Central memory CD4-positive, alpha-beta T cell (primary cell): ENCODE measurements at regions not wholly inside any gene's neighbourhood (a gene's known extent, or its start where the extent isn't known, plus 50 kb on each side); places are given as distances from the start of the nearest gene placed in this dataset.
A peak's percentile ranks its signal among the peaks of the same experiment; 100 is the strongest.

Experiments used
- DNase-seq: peaks from one replicate; pipeline ENCODE4 v3.0.0; 2022

GRCh38 chr3:111359261-111360030, 182.6 kb upstream of the CD96 start:
- no peak for DNase-seq

DNA sequence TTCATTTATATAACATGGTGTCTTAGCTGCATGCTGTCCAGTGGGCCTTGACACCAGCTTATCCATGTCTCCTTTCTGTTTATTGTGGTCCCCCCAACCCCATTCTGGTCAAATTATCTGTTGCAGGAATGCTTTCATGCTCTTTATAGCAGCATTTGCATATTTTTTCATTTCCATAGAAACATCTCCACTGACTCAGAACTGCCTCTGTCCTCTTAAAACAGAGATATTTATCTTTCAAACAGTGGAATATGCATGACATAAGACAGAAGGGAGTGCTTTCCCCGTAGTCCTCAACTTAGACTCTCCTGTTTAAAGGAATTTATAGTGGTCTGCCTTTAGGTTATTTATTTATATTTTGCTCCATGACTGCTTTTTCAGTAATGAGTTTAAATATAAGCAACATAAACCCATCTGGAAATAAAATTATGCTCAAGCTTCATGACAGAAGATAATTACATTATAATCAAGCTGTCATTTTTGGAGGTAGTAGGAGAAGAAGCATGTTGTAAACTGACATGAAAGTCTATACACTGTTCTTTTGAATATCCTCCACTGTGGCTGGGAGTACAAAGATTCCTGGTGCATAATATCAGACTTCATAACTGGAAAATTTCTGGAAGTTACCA, 179.5 kb upstream of the CD96 start:
- no peak for DNase-seq

DNA sequence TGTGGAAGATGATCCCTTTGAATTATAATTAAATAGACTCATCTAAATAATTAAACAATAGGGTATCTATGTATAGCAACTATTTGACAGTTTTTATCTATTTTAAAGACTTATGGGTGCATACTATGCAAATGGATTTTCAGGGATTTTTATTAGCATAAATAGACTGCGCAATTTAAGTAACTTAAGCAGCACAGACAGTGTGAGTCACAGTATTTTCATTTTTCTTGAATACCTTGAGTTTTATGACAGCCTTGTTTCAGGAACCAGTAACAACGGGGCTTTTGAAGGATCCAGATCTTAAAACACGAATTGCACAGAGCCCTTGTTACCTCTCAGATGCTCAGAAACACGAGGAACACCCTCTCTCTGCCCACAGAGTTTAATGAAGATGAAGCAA, 175.5 kb upstream of the CD96 start:
- DNase-seq, result no peak

DNA sequence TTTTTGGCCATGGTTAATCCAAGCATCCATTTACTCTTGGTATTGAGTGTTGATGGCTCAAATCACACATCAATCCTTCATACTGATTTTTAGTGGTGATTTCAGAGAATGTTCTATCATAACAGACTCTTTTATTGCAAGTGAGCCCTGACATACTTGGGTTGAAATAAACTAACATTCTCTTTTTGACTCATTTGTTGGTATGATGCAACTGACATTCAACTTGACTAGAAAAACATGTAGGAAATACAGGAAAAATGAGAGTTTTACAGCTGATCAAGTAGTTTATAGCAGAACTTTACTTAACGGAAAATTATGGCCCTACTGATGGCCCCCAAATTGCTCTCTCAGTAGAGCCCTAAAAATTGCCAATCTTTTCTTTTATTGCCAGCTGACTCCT, 173.9 kb upstream of the CD96 start:
- DNase-seq, result no peak

- DNase-seq, result no peak
Measured at GRCh38 chr3:111369958-111370357, 172.0 kb upstream of the CD96 start.

DNA sequence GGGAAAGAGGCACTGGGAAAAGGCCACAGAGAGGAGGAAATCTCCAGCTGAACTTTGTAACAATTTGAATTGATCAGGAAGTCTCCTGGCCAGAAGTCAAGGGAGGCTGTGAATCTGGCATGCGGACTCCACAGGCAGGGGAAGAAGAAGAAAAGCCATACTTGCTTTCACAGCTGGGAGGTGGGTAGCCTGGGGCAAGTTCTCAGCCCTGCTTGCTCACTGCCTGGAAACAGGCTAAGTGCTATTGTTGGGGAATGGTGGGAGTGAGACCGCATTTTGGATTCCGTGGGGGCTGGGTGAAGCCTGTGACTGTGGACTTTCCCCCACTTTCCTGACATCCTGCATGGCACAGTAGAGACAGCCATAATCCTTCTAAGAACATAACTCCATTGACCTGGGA, 168.8 kb upstream of the CD96 start:
- DNase-seq, result no peak

- no peak for DNase-seq
Measured at GRCh38 chr3:111373861-111374260, 168.1 kb upstream of the CD96 start.

- DNase-seq, result no peak
Measured at GRCh38 chr3:111385971-111386495, 156.0 kb upstream of the CD96 start.

- peak; percentile 71 for DNase-seq
Measured at GRCh38 chr3:111392894-111393398, 149.1 kb upstream of the CD96 start.

- no peak for DNase-seq
Measured at GRCh38 chr3:111412656-111413055, 129.3 kb upstream of the CD96 start.

DNA sequence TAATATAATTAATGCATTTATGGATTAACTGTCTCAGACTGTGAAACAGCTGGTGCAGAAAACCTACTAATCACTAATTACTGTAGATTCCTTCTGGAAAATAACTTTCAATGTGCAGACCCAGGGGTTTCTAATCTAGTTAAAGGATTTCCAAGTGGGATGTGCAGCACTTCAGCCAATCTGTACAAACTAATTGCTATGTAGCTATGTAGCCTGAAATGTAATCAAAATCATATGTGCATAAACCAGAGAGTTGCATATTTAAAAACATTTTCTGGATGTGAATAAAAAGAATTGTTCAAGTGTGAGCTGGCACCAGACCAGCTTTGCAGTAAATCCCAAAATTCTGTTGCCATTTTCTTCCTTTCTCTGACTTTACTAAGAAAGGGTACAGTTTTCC, 127.5 kb upstream of the CD96 start:
- DNase-seq, result no peak

DNA sequence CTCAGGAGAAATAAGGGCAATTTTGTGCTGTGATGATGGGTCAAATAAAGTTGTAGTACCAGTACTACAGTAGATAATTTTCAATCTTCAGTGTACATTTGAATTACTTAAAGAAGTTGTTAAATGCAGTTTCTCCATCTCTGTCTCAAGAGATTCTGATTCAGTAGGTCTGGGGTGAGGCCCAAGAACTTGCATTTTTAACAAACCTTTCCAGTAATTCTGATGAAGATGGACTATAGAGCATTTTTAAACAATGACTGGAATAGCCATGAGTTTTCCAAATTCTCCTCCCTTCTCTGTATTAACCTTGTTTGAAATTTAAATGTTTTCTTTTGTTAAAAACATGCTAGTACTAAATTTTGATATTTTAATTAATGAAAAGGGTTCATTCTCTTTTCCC, 127.0 kb upstream of the CD96 start:
- DNase-seq, result no peak

GRCh38 chr3:111418391-111418790, 123.6 kb upstream of the CD96 start:
- no peak for DNase-seq

DNA sequence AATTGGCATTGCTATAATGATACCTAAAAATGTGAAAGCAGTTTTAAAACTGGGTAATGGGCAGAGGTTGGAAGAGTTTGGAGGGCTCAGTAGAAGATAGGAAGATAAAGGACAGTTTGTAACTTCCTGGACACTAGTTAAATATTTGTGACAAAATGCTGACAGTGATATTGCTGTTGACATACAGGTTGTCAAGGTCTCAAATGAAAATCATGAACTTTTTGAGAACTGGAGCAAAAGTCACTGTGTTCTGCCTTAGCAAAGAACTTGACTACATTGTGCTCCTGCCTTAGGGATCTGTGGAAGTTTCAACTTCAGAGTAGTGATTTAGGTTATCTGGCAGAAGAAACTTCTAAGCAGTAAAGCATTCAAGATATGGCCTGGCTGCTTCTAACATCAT, 113.7 kb upstream of the CD96 start:
- DNase-seq, result no peak

DNA sequence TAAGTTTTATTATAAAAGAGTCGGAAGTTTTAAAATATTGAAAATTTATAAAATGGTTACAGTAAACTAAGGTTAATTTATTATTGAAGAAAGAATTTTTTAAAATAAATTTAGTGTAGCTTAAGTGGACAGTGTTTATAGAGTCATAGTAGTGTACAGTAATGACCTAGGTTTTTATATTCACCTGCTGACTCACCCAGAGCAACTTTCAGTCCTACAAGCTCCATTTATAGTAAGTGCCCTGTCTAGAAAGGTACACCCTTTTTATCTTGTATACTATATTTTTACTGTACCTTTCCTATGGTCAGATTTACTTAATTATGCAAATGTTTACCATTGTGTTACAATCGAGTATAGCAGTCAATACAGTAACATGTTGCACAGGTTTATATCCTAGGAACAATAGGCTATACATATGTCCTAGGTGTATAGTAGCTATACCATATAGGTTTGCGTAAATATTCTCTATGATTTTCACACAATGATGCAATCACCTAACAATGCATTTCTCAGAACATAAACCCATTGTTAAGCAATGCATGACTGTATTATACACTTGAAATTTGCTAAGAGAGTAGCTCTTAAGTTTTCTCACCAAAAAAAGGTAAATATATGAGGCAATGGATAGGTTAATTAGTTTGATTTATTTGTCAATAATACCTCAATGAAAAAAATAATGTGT, 106.9 kb upstream of the CD96 start:
- no peak for DNase-seq

GRCh38 chr3:111438283-111438682, 103.7 kb upstream of the CD96 start:
- no peak for DNase-seq

GRCh38 chr3:111454551-111454950, 87.4 kb upstream of the CD96 start:
- no peak for DNase-seq

- DNase-seq, result no peak
Measured at GRCh38 chr3:111465081-111465670, 76.8 kb upstream of the CD96 start.

DNA sequence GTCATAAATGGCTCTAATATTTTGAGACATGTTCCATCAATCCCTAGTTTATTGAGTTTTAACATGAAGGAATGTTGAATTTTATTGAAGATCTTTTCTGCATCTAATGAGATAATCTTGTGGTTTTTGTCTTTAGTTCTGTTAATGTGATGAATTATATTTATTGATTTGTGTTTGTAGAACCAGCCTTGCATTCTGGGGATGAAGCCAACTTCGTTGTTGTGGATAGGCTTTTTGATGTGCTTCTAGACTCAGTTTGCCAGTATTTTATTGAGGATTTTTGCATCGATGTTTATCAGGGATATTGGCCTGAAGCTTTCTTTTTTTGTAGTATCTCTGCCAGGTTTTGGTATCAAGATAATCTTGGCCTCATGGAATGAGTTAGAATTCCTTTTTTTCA, 72.0 kb upstream of the CD96 start:
- no peak for DNase-seq

DNA sequence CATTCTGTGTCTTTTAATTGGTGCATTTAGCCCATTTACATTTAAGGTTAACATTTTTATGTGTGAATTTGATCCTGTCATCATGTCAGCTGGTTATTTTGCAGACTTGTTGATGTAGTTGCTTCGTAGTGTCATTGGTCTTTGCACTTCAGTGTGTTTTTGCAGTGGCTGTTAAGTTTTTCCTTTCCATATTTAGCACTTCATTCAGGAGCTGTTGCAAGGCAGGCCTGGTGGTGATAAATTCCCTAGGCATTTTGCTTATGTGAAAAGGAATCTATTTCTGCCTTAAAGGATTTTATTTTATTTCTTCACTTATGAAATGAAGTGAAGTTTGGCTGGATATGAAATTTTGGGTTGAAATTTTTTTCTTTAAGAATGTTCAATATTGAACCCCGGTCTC, 70.2 kb upstream of the CD96 start:
- no peak for DNase-seq

DNA sequence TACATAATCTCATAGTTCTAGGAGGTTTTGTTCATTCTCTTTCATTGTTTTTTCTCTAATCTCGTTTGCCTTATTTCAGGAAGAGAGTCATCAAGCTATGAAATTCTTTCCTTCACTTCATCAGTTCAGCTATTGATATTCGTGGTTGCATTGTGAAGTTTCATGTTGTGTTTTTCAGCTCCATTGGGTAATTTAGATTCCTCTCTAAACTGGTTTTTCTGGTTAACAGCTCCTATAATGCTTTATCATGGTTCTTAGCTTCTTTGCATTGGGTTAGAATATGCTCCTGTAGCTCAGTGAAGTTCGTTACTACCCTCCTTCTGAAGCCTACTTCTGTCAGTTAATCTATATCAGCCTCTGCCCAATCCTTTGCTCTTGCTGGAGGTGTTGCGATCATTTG, 69.4 kb upstream of the CD96 start:
- no peak for DNase-seq

GRCh38 chr3:111473550-111473949, 68.4 kb upstream of the CD96 start:
- no peak for DNase-seq

GRCh38 chr3:111476701-111477100, 65.3 kb upstream of the CD96 start:
- no peak for DNase-seq
